H9 (cell line): ENCODE measurements at regions not wholly inside any gene's neighbourhood (a gene's known extent, or its start where the extent isn't known, plus 50 kb on each side); places are given as distances from the start of the nearest gene placed in this dataset.

ENCODE experiments used
- DNase-seq: peaks from one replicate; pipeline ENCODE4 v3.0.0-alpha.2; 2017
- H2AFZ ChIP-seq: one replicate; pipeline ENCODE4 v1.6.1; 2013; ENCODE audit warnings: mild to moderate bottlenecking, low read length, control low read depth, moderate library complexity
- H2AK5ac ChIP-seq: 2 replicates; pipeline ENCODE4 v1.6.1; 2013; ENCODE audit warnings: low read length, control low read depth, mixed read lengths; ENCODE audit not compliant: insufficient read length
- H2BK120ac ChIP-seq: one replicate; pipeline ENCODE4 v1.6.1; 2013; ENCODE audit warnings: low read depth, mild to moderate bottlenecking, low read length, control low read depth, inconsistent platforms; ENCODE audit not compliant: poor library complexity, severe bottlenecking
- H2BK12ac ChIP-seq: 2 replicates; pipeline ENCODE4 v1.6.1; 2013; ENCODE audit warnings: low read length, control low read depth, mixed read lengths, low read depth; ENCODE audit not compliant: insufficient read length
- H2BK15ac ChIP-seq: 2 replicates; pipeline ENCODE4 v1.6.1; 2013; ENCODE audit warnings: low read depth, low read length, control low read depth
- H2BK20ac ChIP-seq: one replicate; pipeline ENCODE4 v1.6.1; 2013; ENCODE audit warnings: low read depth, mild to moderate bottlenecking, low read length, control low read depth, inconsistent platforms; ENCODE audit not compliant: poor library complexity, severe bottlenecking
- H2BK5ac ChIP-seq: 2 replicates; pipeline ENCODE4 v1.6.1; 2013; ENCODE audit warnings: low read length, control low read depth, mixed read lengths; ENCODE audit not compliant: insufficient read length
- H3K14ac ChIP-seq: 2 replicates; pipeline ENCODE4 v1.6.1; 2013; ENCODE audit warnings: low read length, control low read depth; ENCODE audit not compliant: insufficient read depth
- H3K18ac ChIP-seq: 2 replicates; pipeline ENCODE4 v1.6.1; 2013; ENCODE audit warnings: low read depth, mild to moderate bottlenecking, mixed read lengths, low read length, control low read depth; ENCODE audit not compliant: insufficient read length
- H3K23ac ChIP-seq: 2 replicates; pipeline ENCODE4 v1.6.1; 2013; ENCODE audit warnings: low read length, control low read depth, mixed read lengths, low read depth; ENCODE audit not compliant: insufficient read length
- H3K23me2 ChIP-seq: 2 replicates; pipeline ENCODE4 v1.6.1; 2013; ENCODE audit warnings: low read depth, mild to moderate bottlenecking, mixed read lengths, low read length, control low read depth; ENCODE audit not compliant: insufficient read length, poor library complexity, severe bottlenecking
- H3K27ac ChIP-seq: 2 replicates; pipeline ENCODE4 v1.5.1; 2013; ENCODE audit warnings: low read length, control low read depth, mixed read lengths, low read depth; ENCODE audit not compliant: insufficient read length
- H3K27me3 ChIP-seq: 2 replicates; pipeline ENCODE4 v1.6.1; 2013; ENCODE audit warnings: low read length, control low read depth, inconsistent platforms; ENCODE audit not compliant: insufficient read depth
- H3K4ac ChIP-seq: 2 replicates; pipeline ENCODE4 v1.6.1; 2013; ENCODE audit warnings: low read depth, mild to moderate bottlenecking, control low read depth, inconsistent platforms, low read length, moderate library complexity
- H3K4me1 ChIP-seq: 2 replicates; pipeline ENCODE4 v1.6.1; 2013; ENCODE audit warnings: low read length, control low read depth, inconsistent platforms; ENCODE audit not compliant: insufficient read depth
- H3K4me2 ChIP-seq: 2 replicates; pipeline ENCODE4 v1.6.1; 2013; ENCODE audit warnings: low read length, control low read depth, mixed read lengths; ENCODE audit not compliant: insufficient read length, insufficient read depth
- H3K56ac ChIP-seq: 2 replicates; pipeline ENCODE4 v1.6.1; 2013; ENCODE audit warnings: low read depth, mild to moderate bottlenecking, mixed read lengths, low read length, control low read depth; ENCODE audit not compliant: insufficient read length
- H3K79me1 ChIP-seq: 2 replicates; pipeline ENCODE4 v1.6.1; 2013; ENCODE audit warnings: low read depth, mild to moderate bottlenecking, moderate library complexity, low read length, control low read depth, inconsistent platforms; ENCODE audit not compliant: insufficient read depth, poor library complexity, severe bottlenecking
- H3K79me2 ChIP-seq: 2 replicates; pipeline ENCODE4 v1.6.1; 2013; ENCODE audit warnings: low read length, control low read depth, inconsistent platforms; ENCODE audit not compliant: insufficient read depth
- H3K9ac ChIP-seq: 2 replicates; pipeline ENCODE4 v1.6.1; 2013; ENCODE audit warnings: low read length, control low read depth, mixed read lengths; ENCODE audit not compliant: insufficient read length; ENCODE audit errors: extremely low read depth
- H3K9me3 ChIP-seq: one replicate; pipeline ENCODE4 v1.6.1; 2013; ENCODE audit warnings: low read depth, low read length, inconsistent platforms; ENCODE audit not compliant: control insufficient read depth
- H3T11ph ChIP-seq: one replicate; pipeline ENCODE4 v1.6.1; 2013; ENCODE audit warnings: mild to moderate bottlenecking, low read length, control low read depth, inconsistent platforms
- H4K20me1 ChIP-seq: one replicate; pipeline ENCODE4 v1.6.1; 2013; ENCODE audit not compliant: control insufficient read depth, insufficient read length, insufficient read depth
- H4K5ac ChIP-seq: 2 replicates; pipeline ENCODE4 v1.6.1; 2013; ENCODE audit warnings: low read depth, mild to moderate bottlenecking, mixed read lengths, low read length, control low read depth; ENCODE audit not compliant: insufficient read length
- H4K8ac ChIP-seq: replicated peaks from 2 replicates; pipeline ENCODE4 v1.6.1; 2013; ENCODE audit warnings: low read length, control low read depth, mixed read lengths, low read depth; ENCODE audit not compliant: insufficient read length
- H4K91ac ChIP-seq: 2 replicates; pipeline ENCODE4 v1.6.1; 2013; ENCODE audit warnings: low read depth, mild to moderate bottlenecking, moderate library complexity, mixed read lengths, low read length, control low read depth; ENCODE audit not compliant: insufficient read length
- H3K27ac Mint-ChIP-seq, 3 experiments: 2 replicates in 2 of 3; 3 replicates in 1 of 3; pipeline ENCODE4 v1.8.0; 2020 to 2021; ENCODE audit warnings: mixed read lengths in 3 of 3, mild to moderate bottlenecking in 1 of 3, moderate library complexity in 1 of 3
- H3K27me3 Mint-ChIP-seq: 2 replicates; pipeline ENCODE4 v1.8.0; 2021; ENCODE audit warnings: low read depth, mild to moderate bottlenecking, moderate library complexity, mixed read lengths
- H3K36me3 Mint-ChIP-seq, 3 experiments: 2 replicates in 2 of 3; 3 replicates in 1 of 3; pipeline ENCODE4 v1.8.0; 2020 to 2021; ENCODE audit warnings: low read depth in 3 of 3, mixed read lengths in 3 of 3; ENCODE audit not compliant: insufficient read depth in 1 of 3
- H3K4me1 Mint-ChIP-seq, 2 experiments: 2 replicates each; pipeline ENCODE4 v1.8.0; 2020; ENCODE audit warnings: mixed read lengths in 2 of 2
- H3K4me3 Mint-ChIP-seq, 2 experiments: 2 replicates in 1 of 2; 3 replicates in 1 of 2; pipeline ENCODE4 v1.8.0; 2020 to 2021; ENCODE audit warnings: mild to moderate bottlenecking in 2 of 2, mixed read lengths in 2 of 2, moderate library complexity in 1 of 2
- H3K9me3 Mint-ChIP-seq, 2 experiments: 2 replicates in 1 of 2; 3 replicates in 1 of 2; pipeline ENCODE4 v1.8.0; 2020; ENCODE audit warnings: mild to moderate bottlenecking in 2 of 2, mixed read lengths in 2 of 2, moderate library complexity in 1 of 2
- CTCF ChIP-seq: fragments of 200-600 bp; sonication (generic); conservative IDR thresholded peaks from 3 replicates; pipeline ENCODE4 v1.8.0; 2021; ENCODE audit warnings: antibody characterized with exemption, mild to moderate bottlenecking
- WGBS: extraction: QIAGEN DNeasy Blood & Tissue Kit; methylation state at CpG from one replicate; pipeline ENCODE4 v1.1.7; 2013; ENCODE audit warnings: missing lambda C conversion rate, low lambda C conversion rate, mixed read lengths; ENCODE audit not compliant: insufficient read length; ENCODE audit errors: extremely low coverage; 5-methylcytosine and 5-hydroxymethylcytosine counted together

- H3K18ac ChIP-seq = no peak overlapping the region
- H3K4me3 Mint-ChIP-seq = no peak overlapping the region
- H3K9me3 Mint-ChIP-seq = no peaks in the 10 kb centered on the region; a peak in 1 of 5 replicates
- H3K23me2 ChIP-seq = no peaks in the 10 kb centered on the region
- no peak overlapping the region for H2BK20ac ChIP-seq
- no peaks in the 10 kb centered on the region for H3K79me1 ChIP-seq
- H4K8ac ChIP-seq = no peak overlapping the region
- no peak for DNase-seq
- H2AFZ ChIP-seq = no peak overlapping the region
- H2BK12ac ChIP-seq = no peak overlapping the region
- H4K5ac ChIP-seq = no peak overlapping the region
- 0 out of 7 replicates have a peak overlapping the region, but pooled peaks of 1 of the 3 experiments have one; percentile 58 for H3K27ac Mint-ChIP-seq
- H3K56ac ChIP-seq = no peak overlapping the region
- no peak overlapping the region for H3K4ac ChIP-seq
- H4K91ac ChIP-seq = no peak overlapping the region
- no peak overlapping the region for H3K4me2 ChIP-seq
- WGBS = no CpG with 5 or more reads among the region's 14 CpGs
- no peaks in the 10 kb centered on the region for H3K27me3 Mint-ChIP-seq
- H3K9ac ChIP-seq = no peak overlapping the region
- no peak overlapping the region for H2BK120ac ChIP-seq
- H2BK15ac ChIP-seq = no peak overlapping the region
- H2BK5ac ChIP-seq = no peak overlapping the region
- H3K4me1 Mint-ChIP-seq = peaks cover 30 to 55% of the 10 kb centered on the region in 2 experiments
- no peaks in the 10 kb centered on the region for H3K27me3 ChIP-seq
- no peak overlapping the region for H3K23ac ChIP-seq
- H3K27ac ChIP-seq = no peak overlapping the region
- H3K36me3 Mint-ChIP-seq = no peaks in the 10 kb centered on the region; a peak in 1 of 7 replicates
- no peak for TF ChIP-seq CTCF
- H3K9me3 ChIP-seq = no peaks in the 10 kb centered on the region
- H3T11ph ChIP-seq = no peak overlapping the region
- no peaks in the 10 kb centered on the region for H4K20me1 ChIP-seq
- H3K14ac ChIP-seq = no peak overlapping the region
- no peak overlapping the region for H2AK5ac ChIP-seq
- no peaks in the 10 kb centered on the region for H3K79me2 ChIP-seq
- no peaks in the 10 kb centered on the region for H3K4me1 ChIP-seq
These were observed 106.7 kb upstream of the IER5L start for GRCh38 chr9:129284607-129285291.
